Loucy (cell line): ENCODE measurements at regions not wholly inside any gene's neighbourhood (a gene's known extent, or its start where the extent isn't known, plus 50 kb on each side); places are given as distances from the start of the nearest gene placed in this dataset.

ENCODE experiments used
- H2AFZ ChIP-seq: fragments of 200-600 bp; sonication (generic); 2 replicates; pipeline ENCODE4 v1.6.0; 2016; ENCODE audit warnings: antibody characterized with exemption, mild to moderate bottlenecking, low read length, moderate library complexity
- H3F3A ChIP-seq: fragments of 200-600 bp; 2 replicates; pipeline ENCODE4 v1.6.0; 2016; ENCODE audit warnings: antibody characterized with exemption, low read depth, mild to moderate bottlenecking
- H3K27me3 ChIP-seq: fragments of 200-600 bp; sonication (generic); 2 replicates; pipeline ENCODE4 v1.6.1; 2014; ENCODE audit warnings: low read length, mild to moderate bottlenecking; ENCODE audit not compliant: insufficient read depth, poor library complexity, severe bottlenecking
- H3K36me3 ChIP-seq: fragments of 200-600 bp; sonication (generic); 2 replicates; pipeline ENCODE4 v1.6.1; 2016; ENCODE audit warnings: low read length; ENCODE audit not compliant: insufficient read depth
- H3K4me1 ChIP-seq: fragments of 200-600 bp; sonication (generic); 2 replicates; pipeline ENCODE4 v1.5.1; 2014; ENCODE audit warnings: low read length, mild to moderate bottlenecking; ENCODE audit not compliant: insufficient read depth, poor library complexity, severe bottlenecking
- H3K4me2 ChIP-seq: fragments of 200-600 bp; sonication (generic); 2 replicates; pipeline ENCODE4 v1.6.0; 2014; ENCODE audit warnings: antibody characterized with exemption, low read length, low read depth, mild to moderate bottlenecking; ENCODE audit not compliant: poor library complexity, severe bottlenecking
- H3K4me3 ChIP-seq: fragments of 200-600 bp; sonication (generic); 2 replicates; pipeline ENCODE4 v1.5.1; 2014; ENCODE audit warnings: low read length, mild to moderate bottlenecking, mixed read lengths; ENCODE audit not compliant: poor library complexity, severe bottlenecking
- H3K79me2 ChIP-seq: fragments of 200-600 bp; sonication (generic); 2 replicates; pipeline ENCODE4 v1.6.1; 2014; ENCODE audit warnings: low read length; ENCODE audit not compliant: insufficient read depth
- H3K9ac ChIP-seq: fragments of 200-600 bp; sonication (generic); 2 replicates; pipeline ENCODE4 v1.6.0; 2014; ENCODE audit warnings: mild to moderate bottlenecking, low read depth, low read length, moderate library complexity; ENCODE audit not compliant: poor library complexity, severe bottlenecking
- H3K9me2 ChIP-seq: fragments of 200-600 bp; sonication (generic); replicated peaks from 2 replicates; pipeline ENCODE4 v1.6.1; 2016; ENCODE audit warnings: low read depth, low read length, mixed read lengths
- H3K9me3 ChIP-seq: fragments of 200-600 bp; sonication (generic); 2 replicates; pipeline ENCODE4 v1.6.1; 2014; ENCODE audit warnings: mild to moderate bottlenecking, antibody characterized with exemption, low read length, low read depth; ENCODE audit not compliant: insufficient read depth
- H4K20me1 ChIP-seq: fragments of 200-600 bp; sonication (generic); 2 replicates; pipeline ENCODE4 v1.6.0; 2014; ENCODE audit warnings: antibody characterized with exemption, low read length, mild to moderate bottlenecking; ENCODE audit not compliant: insufficient read depth, poor library complexity, severe bottlenecking
- EZH2phosphoT487 ChIP-seq: fragments of 200-600 bp; IDR thresholded peaks from 2 replicates; pipeline ENCODE4 v1.6.1; 2018; ENCODE audit warnings: antibody characterized with exemption, mild to moderate bottlenecking, moderate library complexity, borderline replicate concordance
- TF ChIP-seq, protein P1 (sequence below): fragments of 200-600 bp; sonication (generic); conservative IDR thresholded peaks from 2 replicates; pipeline ENCODE4 v1.5.1; 2014; ENCODE audit warnings: mild to moderate bottlenecking, antibody characterized with exemption, low read length

DNA sequence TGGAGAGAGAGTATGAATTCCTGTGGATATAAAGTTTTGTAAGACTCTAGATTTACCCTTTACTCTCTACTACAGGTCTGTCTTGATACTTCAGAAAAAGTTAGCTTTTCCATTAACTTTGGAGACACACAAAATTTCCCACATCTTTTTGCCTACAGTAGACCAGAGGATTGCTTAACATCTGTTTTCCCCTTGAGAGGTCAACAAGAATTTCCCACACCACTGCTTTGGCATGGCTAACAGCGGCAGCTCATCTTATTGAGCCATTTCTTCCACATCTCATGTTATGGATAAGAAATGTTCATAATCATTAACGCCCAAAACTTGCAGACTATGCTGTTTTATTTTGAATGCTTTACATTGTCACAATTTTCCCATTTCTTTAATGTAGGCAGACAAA, 273.6 kb upstream of the RGPD4 start:
- TF ChIP-seq EZH2phosphoT487: no peak
- TF ChIP-seq, protein P1, sequence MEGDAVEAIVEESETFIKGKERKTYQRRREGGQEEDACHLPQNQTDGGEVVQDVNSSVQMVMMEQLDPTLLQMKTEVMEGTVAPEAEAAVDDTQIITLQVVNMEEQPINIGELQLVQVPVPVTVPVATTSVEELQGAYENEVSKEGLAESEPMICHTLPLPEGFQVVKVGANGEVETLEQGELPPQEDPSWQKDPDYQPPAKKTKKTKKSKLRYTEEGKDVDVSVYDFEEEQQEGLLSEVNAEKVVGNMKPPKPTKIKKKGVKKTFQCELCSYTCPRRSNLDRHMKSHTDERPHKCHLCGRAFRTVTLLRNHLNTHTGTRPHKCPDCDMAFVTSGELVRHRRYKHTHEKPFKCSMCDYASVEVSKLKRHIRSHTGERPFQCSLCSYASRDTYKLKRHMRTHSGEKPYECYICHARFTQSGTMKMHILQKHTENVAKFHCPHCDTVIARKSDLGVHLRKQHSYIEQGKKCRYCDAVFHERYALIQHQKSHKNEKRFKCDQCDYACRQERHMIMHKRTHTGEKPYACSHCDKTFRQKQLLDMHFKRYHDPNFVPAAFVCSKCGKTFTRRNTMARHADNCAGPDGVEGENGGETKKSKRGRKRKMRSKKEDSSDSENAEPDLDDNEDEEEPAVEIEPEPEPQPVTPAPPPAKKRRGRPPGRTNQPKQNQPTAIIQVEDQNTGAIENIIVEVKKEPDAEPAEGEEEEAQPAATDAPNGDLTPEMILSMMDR: no peak
- no peaks in the 10 kb centered on the region for H4K20me1 ChIP-seq
- H3K4me1 ChIP-seq: no peaks in the 10 kb centered on the region
- no peaks in the 10 kb centered on the region for H3K79me2 ChIP-seq
- no peaks in the 10 kb centered on the region for H3F3A ChIP-seq
- no peak overlapping the region for H3K9ac ChIP-seq
- no peaks in the 10 kb centered on the region for H3K36me3 ChIP-seq
- no peak overlapping the region for H3K4me3 ChIP-seq
- H3K9me3 ChIP-seq: peaks cover 18% of the 10 kb centered on the region; the same call in 1 of the 2 replicates
- no peak overlapping the region for H3K4me2 ChIP-seq
- no peak overlapping the region for H2AFZ ChIP-seq
- no peaks in the 10 kb centered on the region for H3K27me3 ChIP-seq
- no peaks in the 10 kb centered on the region for H3K9me2 ChIP-seq

- H3K9me2 ChIP-seq: no peaks in the 10 kb centered on the region
- no peak overlapping the region for H3K4me3 ChIP-seq
- no peaks in the 10 kb centered on the region for H3K79me2 ChIP-seq
- no peaks in the 10 kb centered on the region for H3K36me3 ChIP-seq
- no peaks in the 10 kb centered on the region for H3K27me3 ChIP-seq
- H3K4me1 ChIP-seq: no peaks in the 10 kb centered on the region
- H2AFZ ChIP-seq: no peak overlapping the region
- H4K20me1 ChIP-seq: no peaks in the 10 kb centered on the region
- TF ChIP-seq, protein P1: no peak
- TF ChIP-seq EZH2phosphoT487: no peak
- peaks cover 19% of the 10 kb centered on the region; the same call in 1 of the 2 replicates for H3K9me3 ChIP-seq
- no peak overlapping the region for H3K9ac ChIP-seq
- no peaks in the 10 kb centered on the region for H3F3A ChIP-seq
- no peak overlapping the region for H3K4me2 ChIP-seq
These were observed 273.2 kb upstream of the RGPD4 start for GRCh38 chr2:107553539-107553938.

GRCh38 chr2:107556038-107556627, 270.6 kb upstream of the RGPD4 start:
- no peaks in the 10 kb centered on the region for H4K20me1 ChIP-seq
- no peak overlapping the region for H3K9ac ChIP-seq
- TF ChIP-seq EZH2phosphoT487: no peak
- TF ChIP-seq, protein P1: no peak
- H3K27me3 ChIP-seq: no peaks in the 10 kb centered on the region
- no peak overlapping the region for H3K4me2 ChIP-seq
- peaks cover 22% of the 10 kb centered on the region; the same call in 1 of the 2 replicates for H3K9me3 ChIP-seq
- no peaks in the 10 kb centered on the region for H3F3A ChIP-seq
- H3K4me1 ChIP-seq: no peaks in the 10 kb centered on the region
- H3K9me2 ChIP-seq: no peaks in the 10 kb centered on the region
- no peaks in the 10 kb centered on the region for H3K79me2 ChIP-seq
- H3K4me3 ChIP-seq: no peak overlapping the region
- H3K36me3 ChIP-seq: no peaks in the 10 kb centered on the region
- H2AFZ ChIP-seq: no peak overlapping the region
